ENCODE measurements at regions not wholly inside any gene's neighbourhood (a gene's known extent, or its start where the extent isn't known, plus 50 kb on each side); places are given as distances from the start of the nearest gene placed in this dataset.

DNA sequence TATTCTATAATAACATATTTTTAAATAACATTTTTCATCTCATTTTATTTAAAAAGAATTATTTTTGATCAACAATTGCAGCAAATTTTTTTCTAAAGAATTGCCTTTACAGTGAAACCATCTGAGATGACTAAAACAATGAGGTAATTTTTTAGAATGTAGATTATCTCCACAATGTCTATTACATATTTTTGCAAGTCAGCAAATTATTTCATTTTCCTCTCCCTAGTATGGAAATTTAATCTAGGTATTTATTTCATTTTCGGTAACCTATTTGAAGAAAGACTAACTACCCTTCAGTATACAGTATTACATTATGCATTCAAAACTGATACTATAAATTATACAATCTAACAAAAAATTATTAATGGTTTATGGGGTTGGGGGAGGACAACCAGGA is 213.2 kb upstream of the SP4 start:
- no peak for DNase-seq (ENCODE audit: insufficient read length, low spot score)

DNA sequence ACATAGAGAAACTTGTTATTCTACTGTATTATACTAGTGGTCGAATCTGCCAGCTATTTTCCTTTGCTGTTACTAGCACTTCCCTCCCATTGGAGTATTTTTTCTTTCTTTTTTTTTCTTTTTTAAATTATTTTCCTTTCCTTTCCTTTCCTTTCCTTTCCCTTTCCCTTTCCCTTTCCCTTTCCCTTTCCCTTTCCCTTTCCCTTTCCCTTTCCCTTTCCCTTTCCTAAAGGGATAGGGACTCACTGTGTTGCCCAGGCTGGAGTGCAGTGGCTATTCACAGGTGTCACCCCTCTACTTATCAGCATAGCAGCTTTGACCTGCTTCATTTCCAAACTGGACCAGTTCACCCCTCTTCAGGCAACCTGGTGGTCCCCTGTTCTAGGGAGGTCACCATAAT is 212.6 kb upstream of the SP4 start:
- TF ChIP-seq, protein P1, sequence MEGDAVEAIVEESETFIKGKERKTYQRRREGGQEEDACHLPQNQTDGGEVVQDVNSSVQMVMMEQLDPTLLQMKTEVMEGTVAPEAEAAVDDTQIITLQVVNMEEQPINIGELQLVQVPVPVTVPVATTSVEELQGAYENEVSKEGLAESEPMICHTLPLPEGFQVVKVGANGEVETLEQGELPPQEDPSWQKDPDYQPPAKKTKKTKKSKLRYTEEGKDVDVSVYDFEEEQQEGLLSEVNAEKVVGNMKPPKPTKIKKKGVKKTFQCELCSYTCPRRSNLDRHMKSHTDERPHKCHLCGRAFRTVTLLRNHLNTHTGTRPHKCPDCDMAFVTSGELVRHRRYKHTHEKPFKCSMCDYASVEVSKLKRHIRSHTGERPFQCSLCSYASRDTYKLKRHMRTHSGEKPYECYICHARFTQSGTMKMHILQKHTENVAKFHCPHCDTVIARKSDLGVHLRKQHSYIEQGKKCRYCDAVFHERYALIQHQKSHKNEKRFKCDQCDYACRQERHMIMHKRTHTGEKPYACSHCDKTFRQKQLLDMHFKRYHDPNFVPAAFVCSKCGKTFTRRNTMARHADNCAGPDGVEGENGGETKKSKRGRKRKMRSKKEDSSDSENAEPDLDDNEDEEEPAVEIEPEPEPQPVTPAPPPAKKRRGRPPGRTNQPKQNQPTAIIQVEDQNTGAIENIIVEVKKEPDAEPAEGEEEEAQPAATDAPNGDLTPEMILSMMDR (IDR thresholded peaks at IDR 0.05; ENCODE audit: insufficient read depth, missing control alignments) = no peak
- FAIRE-seq = no peak
- no peak for DNase-seq (ENCODE audit: insufficient read length, low spot score)

More for the DNA sequence above, 213.2 kb upstream of the SP4 start:
- FAIRE-seq = no peak
- TF ChIP-seq, protein P1 (IDR thresholded peaks at IDR 0.05; ENCODE audit: insufficient read depth, missing control alignments) = no peak

DNA sequence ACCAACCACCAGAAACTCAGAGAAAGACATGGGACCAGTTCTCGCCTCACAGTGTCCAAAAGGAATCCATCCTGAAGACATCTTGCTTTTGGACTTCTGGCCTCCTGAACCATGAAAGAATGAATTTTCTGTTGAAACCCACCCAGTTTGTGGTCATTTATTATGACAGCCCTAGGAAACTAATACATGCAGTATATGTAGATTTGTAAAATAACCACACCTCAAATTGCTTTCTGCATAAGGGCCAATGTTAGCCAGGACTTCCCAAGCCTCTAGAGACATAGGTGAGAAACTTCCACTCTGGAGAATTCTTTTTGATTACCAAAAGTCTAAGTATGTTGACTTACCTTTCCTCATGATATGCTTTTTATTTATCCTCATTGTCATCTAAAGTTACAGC is 210.5 kb upstream of the SP4 start:
- DNase-seq (ENCODE audit: insufficient read length, low spot score) (no peak), FAIRE-seq (no peak)
- TF ChIP-seq, protein P1 (IDR thresholded peaks at IDR 0.05; ENCODE audit: insufficient read depth, missing control alignments) = no peak

DNA sequence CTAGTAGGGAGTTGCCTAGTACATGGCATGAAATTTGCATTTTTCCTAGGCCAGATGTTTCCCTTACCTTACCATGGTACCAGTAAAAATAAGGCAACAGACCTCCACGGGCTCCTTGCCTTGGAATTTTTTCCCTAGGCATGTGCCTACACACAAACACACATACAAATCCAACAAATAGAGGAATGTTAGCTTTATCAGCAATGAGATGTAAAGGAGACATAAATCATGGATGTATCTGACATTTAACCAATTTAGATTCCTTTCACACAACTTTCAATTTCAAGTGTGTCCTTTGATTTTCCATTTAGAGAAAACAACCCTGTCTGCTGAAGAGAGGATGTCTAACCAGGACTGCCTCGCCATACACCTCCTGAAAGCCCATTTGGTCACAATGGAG is 209.7 kb upstream of the SP4 start:
- FAIRE-seq = no peak
- TF ChIP-seq, protein P1 (IDR thresholded peaks at IDR 0.05; ENCODE audit: insufficient read depth, missing control alignments) = no peak
- no peak for DNase-seq (ENCODE audit: insufficient read length, low spot score)

DNA sequence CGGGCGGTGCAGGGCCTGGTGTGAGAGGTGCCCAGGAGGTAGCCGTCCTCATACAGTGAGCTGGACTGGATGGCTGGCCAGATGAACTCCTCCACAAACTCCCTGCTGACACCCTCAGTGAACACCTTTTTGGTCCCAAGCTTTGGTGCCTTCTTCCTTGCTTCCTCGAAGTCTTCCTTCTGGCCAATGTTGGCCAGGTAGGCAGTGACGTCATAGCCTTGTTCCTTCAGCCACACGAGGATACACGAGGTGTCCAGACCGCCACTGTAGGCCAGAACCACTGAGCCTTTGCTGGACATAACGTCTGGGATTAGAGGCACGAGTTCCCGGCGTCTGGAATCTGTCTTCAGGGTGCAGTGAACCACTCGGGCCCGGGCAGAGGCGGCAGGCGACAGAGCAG is 206.8 kb upstream of the SP4 start:
- no peak for FAIRE-seq

DNA sequence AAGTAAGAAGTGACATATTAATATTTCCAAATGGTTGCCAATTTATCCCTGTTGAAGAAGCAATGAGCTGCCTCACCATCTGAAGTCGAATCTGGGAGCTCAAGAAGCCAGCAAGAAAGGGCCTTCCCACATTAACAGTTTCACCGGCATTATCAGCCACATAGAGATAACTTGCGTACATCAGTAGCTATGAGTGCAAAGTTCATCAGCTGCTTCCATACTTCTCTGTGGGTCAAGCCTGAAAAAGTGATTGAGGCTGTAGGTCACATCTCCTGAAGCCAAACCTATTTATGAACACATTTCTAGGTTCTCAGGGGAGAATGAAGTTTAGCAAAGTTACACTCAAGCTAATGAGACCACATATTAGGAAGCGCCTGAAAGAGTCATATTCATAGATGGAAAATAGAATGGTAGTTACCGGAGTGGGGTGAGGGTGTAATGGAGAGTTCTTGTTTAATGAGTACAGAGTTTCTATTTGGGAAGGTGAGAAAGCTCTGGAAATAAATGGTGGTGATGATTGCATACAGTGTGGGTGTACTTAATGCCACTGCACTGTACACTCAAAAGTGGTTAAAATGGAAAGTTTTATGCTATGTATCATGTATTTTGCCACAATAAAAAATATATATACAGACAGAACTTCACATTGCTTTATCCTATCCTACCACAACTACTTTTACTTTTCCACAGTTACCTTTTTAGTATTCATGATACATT is 189.3 kb upstream of the SP4 start:
- TF ChIP-seq, protein P1 (IDR thresholded peaks at IDR 0.05; ENCODE audit: insufficient read depth, missing control alignments) = no peak
- DNase-seq (ENCODE audit: insufficient read length, low spot score) (no peak), FAIRE-seq (no peak)

More for the DNA sequence above, 206.8 kb upstream of the SP4 start:
- no peak for DNase-seq (ENCODE audit: insufficient read length, low spot score)
- TF ChIP-seq, protein P1 (IDR thresholded peaks at IDR 0.05; ENCODE audit: insufficient read depth, missing control alignments) = no peak

DNA sequence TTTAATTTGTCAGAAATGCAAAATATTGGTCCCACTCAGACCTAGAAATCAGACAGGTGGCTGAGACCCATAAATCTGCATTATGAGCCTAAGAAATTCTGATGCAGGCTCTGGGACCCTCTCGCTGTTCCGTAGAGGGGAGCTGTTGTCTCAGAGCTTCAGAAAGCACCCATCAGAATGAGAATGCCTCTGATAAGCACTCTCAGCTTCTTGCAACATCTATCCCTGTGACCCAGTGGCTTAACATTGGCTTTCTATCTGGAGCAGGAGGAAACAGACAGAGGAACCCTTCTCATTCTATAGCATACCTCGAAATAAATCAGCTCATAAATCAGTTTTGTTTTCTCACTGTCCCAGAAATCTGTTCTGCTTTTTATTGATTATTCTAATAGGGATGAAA is 184.6 kb upstream of the SP4 start:
- TF ChIP-seq, protein P1 (IDR thresholded peaks at IDR 0.05; ENCODE audit: insufficient read depth, missing control alignments) = no peak
- FAIRE-seq (no peak), DNase-seq (ENCODE audit: insufficient read length, low spot score) (no peak)
